SKM-1 treated with dmso at 0.1 percent for 144 hours (cell line): ENCODE measurements at regions not wholly inside any gene's neighbourhood (a gene's known extent, or its start where the extent isn't known, plus 50 kb on each side); places are given as distances from the start of the nearest gene placed in this dataset.
"Not testable (repeated sequence)": the region's sequence is repeated elsewhere in the genome, so short reads cannot be mapped to it uniquely, and the experiment has no call there.

Source experiments
- DNase-seq: peaks from one replicate; lab custom pipeline; 2025; ENCODE audit not compliant: unreplicated experiment; lab: John Stamatoyannopoulos, UW

DNA sequence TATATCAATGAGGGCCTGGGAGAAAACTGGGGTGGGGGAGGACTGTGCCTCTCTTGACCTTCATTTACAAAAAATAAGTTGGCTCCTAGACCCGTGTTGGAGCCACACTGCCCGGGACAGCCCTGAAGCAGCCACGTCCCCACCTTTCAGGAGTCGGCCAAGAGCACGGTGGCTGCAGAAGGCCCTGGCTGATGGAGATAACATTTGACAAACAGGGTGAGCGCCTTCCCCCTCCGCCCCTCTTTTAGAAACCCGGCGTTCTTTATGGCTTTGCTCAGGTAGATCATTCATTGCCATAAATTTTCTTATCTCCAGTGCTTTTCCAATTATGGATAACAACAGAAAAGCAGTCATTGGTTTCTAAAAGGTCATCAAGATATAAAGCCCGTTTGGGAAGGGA, 398.1 kb upstream of the TNRC6C start:
- DNase-seq: no peak

DNA sequence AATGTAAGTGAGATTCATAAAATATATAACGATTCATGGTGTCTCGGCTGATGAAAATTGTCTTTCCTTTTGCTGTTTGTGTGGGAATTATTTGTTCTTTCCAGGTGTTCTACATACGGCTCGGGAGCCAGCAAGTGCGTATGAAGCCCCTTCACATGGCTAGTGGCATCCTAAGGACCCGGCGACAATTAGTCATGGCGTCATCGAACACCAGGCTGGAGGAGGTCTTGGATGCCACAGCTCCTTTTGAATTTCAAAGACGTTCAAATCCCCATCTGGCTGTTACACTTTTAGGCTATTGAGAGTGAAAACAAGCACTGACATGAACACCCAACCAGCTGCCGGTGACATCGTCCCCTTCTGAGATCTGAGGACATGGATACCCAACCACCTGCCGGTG, 397.7 kb upstream of the TNRC6C start:
- no peak for DNase-seq

DNA sequence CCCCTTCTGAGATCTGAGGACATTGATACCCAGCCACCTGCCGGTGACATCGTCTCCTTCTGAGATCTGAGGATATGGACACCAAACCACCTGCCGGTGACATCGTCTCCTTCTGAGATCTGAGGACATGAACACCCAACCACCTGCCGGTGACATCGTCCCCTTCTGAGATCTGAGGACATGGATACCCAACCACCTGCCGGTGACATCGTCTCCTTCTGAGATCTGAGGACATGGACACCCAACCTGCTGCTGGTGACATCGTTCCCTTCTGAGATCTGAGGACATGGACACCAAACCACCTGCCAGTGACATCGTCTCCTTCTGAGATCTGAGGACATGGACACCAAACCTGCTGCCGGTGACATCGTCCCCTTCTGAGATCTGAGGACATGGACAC, 396.1 kb upstream of the TNRC6C start:
- not testable (repeated sequence) for DNase-seq

GRCh38 chr17:77563439-77564102, 394.9 kb upstream of the TNRC6C start:
- no peak for DNase-seq

DNA sequence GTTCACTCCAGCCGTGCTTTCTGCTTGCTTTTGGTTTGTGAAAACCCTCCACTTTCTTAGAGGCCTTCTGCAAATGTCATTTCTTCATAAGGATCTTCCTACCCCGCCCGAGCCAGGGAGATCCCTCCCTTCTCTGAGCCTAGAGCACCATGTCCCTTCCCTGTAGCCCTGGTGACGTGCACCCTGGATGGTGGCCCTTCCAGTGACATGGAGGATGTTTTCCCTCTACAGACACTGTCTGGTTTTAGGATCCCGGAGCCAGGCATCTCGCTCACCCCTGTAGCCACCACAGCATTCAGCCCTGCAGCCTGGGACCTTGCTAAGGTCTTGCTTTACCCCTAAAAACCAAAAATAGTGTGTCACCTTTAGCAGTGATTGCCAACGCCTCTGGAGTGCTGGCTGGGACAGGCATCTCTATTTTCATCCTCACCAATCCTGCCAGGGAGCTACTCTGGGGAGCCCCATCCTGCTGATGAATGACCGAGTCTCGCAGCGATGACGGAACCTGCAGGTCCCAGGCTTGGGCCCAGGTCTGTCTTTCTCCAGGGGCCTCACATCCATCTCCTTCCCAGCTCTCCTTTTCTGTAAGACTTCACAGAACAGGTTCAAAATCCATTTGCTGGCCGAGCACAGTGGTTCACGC, 394.1 kb upstream of the TNRC6C start:
- DNase-seq: no peak

- no peak for DNase-seq
Measured at GRCh38 chr17:77565166-77565565, 393.3 kb upstream of the TNRC6C start.

- no peak for DNase-seq
Measured at GRCh38 chr17:77566151-77566550, 392.4 kb upstream of the TNRC6C start.

DNA sequence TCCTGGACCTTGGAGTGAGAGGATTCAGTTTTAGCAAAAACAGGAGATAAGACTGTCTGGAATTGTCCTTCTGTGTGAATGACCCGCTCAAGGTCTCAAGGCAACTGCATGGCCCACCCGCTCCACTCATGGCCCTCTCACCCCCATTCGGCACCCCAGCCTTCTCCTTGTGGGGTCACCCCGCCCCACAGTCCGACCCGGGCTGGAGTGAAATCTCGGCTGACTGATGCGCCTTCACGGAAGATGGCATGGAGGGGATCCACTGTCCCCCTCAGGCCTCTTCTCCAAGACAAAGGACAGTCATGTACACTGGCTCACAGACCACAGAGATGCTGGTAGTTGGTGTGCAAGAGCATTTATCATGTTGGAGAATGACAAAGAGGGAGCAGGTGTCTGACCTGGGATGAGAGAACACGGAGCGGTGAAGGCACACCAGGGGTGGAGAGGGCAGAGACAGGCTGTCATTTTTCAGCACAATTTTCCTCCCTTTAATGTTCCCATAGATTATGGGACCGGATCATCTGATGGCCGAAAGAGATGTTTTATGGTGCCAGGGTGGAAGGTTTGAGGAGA, 391.9 kb upstream of the TNRC6C start:
- no peak for DNase-seq

- no peak for DNase-seq
Measured at GRCh38 chr17:77568540-77568939, 390.0 kb upstream of the TNRC6C start.

- no peak for DNase-seq
Measured at GRCh38 chr17:77569846-77570564, 388.5 kb upstream of the TNRC6C start.

DNA sequence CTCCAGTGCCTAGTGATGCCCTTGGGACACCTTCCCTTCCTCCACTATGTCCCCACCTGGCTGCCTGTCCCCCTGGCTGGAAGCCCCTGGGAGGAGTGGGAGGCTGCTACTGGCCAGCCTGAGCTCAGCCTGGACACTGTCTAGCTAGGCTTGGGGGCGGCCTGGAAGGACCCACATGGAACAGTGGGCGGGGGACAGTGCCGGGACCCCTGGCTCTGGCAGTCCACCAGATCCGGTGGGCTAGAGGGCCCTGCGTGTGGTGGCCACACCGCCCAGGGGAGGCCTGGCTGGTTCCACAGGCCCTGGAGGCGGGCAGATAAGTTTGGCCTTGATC, 388.0 kb upstream of the TNRC6C start:
- no peak for DNase-seq

DNA sequence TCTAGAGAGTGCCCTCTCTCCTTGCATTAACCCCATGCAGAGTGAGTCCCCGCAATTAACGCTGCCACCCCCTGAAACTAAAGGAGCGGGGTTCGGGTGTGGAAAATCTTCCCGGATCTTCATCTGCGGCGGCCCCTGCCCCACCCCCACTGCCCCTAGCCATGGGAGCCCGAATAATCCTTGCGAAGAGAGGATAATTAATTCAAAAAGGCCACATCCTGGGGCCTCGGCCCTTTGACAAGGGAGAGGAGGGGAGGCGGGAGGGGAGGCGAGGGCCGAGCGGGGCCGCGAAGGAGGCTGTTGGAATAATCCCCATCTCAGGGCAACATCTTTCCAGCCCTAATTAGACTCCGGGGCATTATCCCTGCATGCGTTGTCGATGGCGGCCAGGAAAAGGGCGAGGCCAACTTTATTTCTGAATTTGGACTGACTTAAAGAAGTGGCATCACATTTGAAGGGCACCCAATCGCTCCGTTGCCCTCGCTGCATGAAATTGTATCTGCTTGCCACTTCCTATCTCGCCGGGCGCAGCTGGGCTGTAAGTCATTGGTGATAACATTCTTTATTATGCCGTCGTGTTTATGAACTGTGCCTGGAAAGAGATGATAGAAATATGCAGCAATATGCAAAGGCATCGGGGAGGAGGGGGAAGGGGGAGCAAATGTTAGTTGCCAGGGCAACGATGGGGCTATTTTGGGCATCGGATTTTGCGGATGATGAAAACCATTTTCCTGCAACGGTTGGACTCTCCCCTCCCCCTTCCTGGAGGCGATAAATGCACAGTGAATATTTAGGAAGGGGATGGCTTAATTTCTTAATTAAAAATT, 387.1 kb upstream of the TNRC6C start:
- DNase-seq: no peak

DNA sequence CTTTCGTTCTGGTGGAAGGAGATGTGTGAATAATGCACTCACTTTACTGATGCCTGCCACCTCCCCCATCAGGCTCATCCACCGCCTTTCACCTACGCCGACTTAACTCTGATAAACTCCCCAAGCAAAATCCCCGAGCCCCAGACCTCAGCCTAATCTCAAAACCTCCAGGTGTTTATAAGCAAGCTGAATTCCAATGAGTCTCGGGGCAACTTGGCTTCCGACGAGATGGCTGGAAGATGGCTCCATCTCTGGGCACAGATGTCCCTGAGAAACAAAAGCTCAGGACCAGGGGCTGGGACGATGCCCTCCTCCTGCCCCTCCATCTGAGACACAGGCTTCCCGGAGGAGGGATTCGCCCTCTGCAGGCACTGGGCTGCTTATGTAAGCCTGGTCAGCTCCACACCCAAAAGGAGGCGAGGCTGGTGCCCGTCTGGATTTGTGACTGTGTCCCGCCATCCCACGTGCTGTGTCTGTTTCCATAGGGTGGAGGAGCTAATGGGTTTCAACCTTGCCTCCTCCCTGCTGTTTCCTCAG, 386.4 kb upstream of the TNRC6C start:
- DNase-seq: no peak

DNA sequence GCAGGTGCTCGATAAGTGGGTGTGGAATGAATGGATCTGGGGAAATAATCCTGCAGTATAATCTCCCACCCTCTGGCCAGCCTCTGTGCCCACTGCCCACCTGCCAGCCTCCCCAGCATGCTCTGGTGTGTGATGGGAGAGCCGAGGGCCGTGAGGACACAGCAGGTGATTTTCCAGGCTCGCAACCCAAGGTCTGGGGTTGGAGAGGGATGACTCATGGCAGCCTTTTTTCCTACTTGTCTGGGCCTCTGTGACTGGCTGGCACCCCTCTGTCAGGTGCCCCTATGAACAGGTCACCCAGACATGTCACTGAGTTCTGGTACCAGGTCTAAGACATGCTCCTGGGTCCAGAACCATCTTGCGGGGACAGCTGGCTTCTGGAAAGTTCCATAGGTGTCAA, 385.7 kb upstream of the TNRC6C start:
- no peak for DNase-seq

DNA sequence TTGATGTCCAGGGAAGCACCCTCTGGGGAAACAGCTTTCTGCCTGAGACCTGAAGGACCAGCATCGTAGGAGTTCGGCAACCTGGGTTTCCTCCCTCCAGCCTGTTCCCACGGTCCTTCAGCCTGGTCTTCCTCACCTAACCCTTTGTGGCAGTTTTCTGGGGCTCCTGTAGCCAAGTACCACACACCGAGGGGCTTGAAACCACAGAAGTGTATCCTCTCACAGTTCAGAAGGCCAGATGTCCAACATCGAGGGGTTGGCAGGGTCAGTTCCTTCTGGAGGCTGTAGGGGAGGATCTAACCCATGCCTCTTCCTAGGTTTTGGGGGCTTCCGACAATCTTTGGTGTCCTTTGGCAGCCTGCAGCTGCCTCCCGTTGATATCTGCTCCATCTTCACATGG, 381.0 kb upstream of the TNRC6C start:
- no peak for DNase-seq

DNA sequence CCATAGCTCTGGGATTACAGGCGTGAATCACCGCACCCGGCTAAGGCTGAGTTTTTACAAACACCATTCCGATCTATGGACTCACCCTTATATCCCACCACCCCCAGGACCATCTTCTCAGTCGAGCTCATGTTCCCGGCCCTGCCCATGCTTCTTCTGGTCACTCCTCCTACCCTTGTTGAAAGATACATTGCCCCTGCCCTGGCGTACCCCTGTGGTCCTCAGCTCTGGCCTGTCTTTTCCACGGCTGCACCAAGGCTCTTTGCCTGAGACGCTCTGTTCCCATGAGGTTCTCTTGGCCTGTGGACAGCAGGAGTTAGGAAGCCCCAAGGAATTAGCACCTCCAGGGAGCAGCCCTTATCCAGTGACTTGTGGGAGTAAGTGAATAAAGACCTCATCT, 379.4 kb upstream of the TNRC6C start:
- no peak for DNase-seq

DNA sequence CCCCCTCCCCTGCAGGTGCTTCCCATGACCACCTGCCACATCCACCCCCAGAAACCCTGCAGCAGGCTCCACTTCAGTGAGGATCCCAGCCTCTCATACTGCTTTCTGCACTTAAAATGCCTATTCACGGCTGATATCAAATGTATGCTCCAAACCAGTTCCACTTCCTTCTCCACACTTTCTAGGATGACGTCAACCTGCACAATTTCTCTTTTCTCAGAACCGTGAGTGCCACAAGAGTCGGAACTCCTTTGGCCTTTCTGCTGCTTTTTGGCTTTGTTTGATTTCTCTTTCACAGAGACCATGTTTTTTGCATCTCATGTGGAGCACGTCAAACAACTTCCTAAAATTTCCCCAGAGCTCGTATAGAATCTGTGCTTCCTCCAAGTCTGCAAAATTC, 378.8 kb upstream of the TNRC6C start:
- peak; percentile 20 for DNase-seq

- DNase-seq: no peak
Measured at GRCh38 chr17:77580531-77581270, 377.8 kb upstream of the TNRC6C start.

DNA sequence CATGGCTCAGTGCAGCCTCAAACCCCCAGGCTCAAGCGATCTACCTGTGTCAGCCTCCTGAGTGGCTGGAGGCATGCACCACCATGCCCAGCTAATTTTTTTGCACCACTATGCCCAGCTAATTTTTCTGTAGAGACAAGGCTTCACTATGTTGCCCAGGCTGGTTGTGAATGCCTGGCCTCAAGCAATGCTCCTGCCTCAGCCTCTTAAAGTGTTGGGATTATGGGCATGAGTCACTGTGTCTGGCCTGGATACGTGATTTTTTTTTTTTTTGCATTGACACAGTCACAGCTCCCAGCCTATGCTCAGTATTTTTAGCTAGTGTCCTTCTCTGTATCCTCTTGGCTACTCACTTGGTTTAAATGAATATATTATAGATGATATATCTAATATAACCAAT, 377.0 kb upstream of the TNRC6C start:
- DNase-seq: no peak

- DNase-seq: no peak
Measured at GRCh38 chr17:77585142-77585860, 373.2 kb upstream of the TNRC6C start.
